HCT116 (cell line): ENCODE measurements at regions not wholly inside any gene's neighbourhood (a gene's known extent, or its start where the extent isn't known, plus 50 kb on each side); places are given as distances from the start of the nearest gene placed in this dataset.

Source experiments
- ATAC-seq: fragments of 200-7000 bp; cut with Tn5 transposase; 2 replicates; pipeline ENCODE4 v1.9.1; 2020; ENCODE audit warnings: mild to moderate bottlenecking, moderate library complexity
- BruUV-seq: library from RNA; stranded (reverse); fragments of 400-500 nt; replicated peaks from 2 replicates; lab custom pipeline; 2021; lab: Mats Ljungman, UMichigan
- CTCF ChIA-PET: fragments of 300-600 bp; sonication (Branson Sonifier 250); formaldehyde crosslinking; loops from one replicate; lab custom pipeline; 2021; ENCODE audit warnings: antibody characterized with exemption; lab: Charles Lee
- POLR2A ChIA-PET: fragments of 300-600, 350-600 bp; sonication (Branson Sonifier 250); formaldehyde crosslinking; loops from one replicate; lab custom pipeline; 2021; ENCODE audit warnings: antibody characterized with exemption; lab: Charles Lee
- RAD21 ChIA-PET, 2 experiments: fragments of 300-600 bp; sonication (Branson Sonifier 250); formaldehyde crosslinking; loops; one replicate each; lab custom pipeline; 2023; ENCODE audit warnings: low total read pairs in 2 of 2; ENCODE audit not compliant: uncharacterized antibody in 2 of 2, unreplicated experiment in 2 of 2, low non-redundant PET in 1 of 2; lab: Charles Lee
- DNase-seq: peaks from one replicate; pipeline ENCODE4 v3.0.0-alpha.2; 2010; ENCODE audit warnings: low read depth, low spot score
- H2AFZ ChIP-seq: fragments of 200-600 bp; shearing (Covaris generic), sonication (generic); 2 replicates; pipeline ENCODE4 v1.6.1; 2017; ENCODE audit warnings: low read depth, mixed run types, mixed read lengths, antibody characterized with exemption, low read length; ENCODE audit not compliant: poor library complexity, severe bottlenecking
- H3K27ac ChIP-seq: 2 replicates; pipeline ENCODE4 v1.5.1; 2012; ENCODE audit warnings: low read depth, low read length
- H3K27me3 ChIP-seq: fragments of 200-600 bp; sonication (generic); 2 replicates; pipeline ENCODE4 v1.6.1; 2016; ENCODE audit warnings: mixed run types, low read length, mixed read lengths; ENCODE audit not compliant: insufficient read depth
- H3K36me3 ChIP-seq, 2 experiments: fragments of 200-500 bp in 1 of 2; fragments of 200-600 bp in 1 of 2; sonication (Bioruptor generic) in 1 of 2; sonication (generic) in 1 of 2; 2 replicates each; pipeline versions ENCODE4 v1.5.1 to v1.6.1; 2014 to 2016; ENCODE audit warnings: low read length in 2 of 2, inconsistent platforms in 1 of 2, mixed read lengths in 1 of 2, mixed run types in 1 of 2; ENCODE audit not compliant: insufficient read depth in 2 of 2, control insufficient read depth in 1 of 2
- H3K4me1 ChIP-seq, 2 experiments: fragments of 200-600 bp in 1 of 2; sonication (generic) in 1 of 2; 2 replicates each; pipeline versions ENCODE4 v1.5.1 to v1.6.1; 2012 to 2017; ENCODE audit warnings: low read length in 2 of 2, inconsistent platforms in 1 of 2, mild to moderate bottlenecking in 1 of 2, mixed read lengths in 1 of 2, mixed run types in 1 of 2, moderate library complexity in 1 of 2; ENCODE audit not compliant: insufficient read depth in 2 of 2, control insufficient read depth in 1 of 2
- H3K4me2 ChIP-seq: fragments of 200-600 bp; sonication (generic); 2 replicates; pipeline ENCODE4 v1.6.1; 2017; ENCODE audit warnings: mixed run types, low read length, mixed read lengths
- H3K4me3 ChIP-seq, 2 experiments: fragments of 200-600 bp in 1 of 2; sonication (generic) in 1 of 2; replicated peaks in 1 of 2; 2 replicates each; pipeline ENCODE4 v1.5.1; 2011 to 2016; ENCODE audit warnings: low read length in 2 of 2, control low read depth in 1 of 2, low read depth in 1 of 2, mild to moderate bottlenecking in 1 of 2, mixed read lengths in 1 of 2, mixed run types in 1 of 2
- H3K79me2 ChIP-seq: fragments of 200-600 bp; sonication (generic); 2 replicates; pipeline ENCODE4 v1.6.1; 2017; ENCODE audit warnings: mild to moderate bottlenecking, mixed run types, low read length, moderate library complexity, mixed read lengths; ENCODE audit not compliant: insufficient read depth
- H3K9ac ChIP-seq: fragments of 200-600 bp; sonication (generic); 2 replicates; pipeline ENCODE4 v1.6.1; 2016; ENCODE audit warnings: low read length, mixed read lengths
- H3K9me2 ChIP-seq: fragments of 200-600 bp; sonication (generic), shearing (Covaris generic); 2 replicates; pipeline ENCODE4 v1.6.1; 2017; ENCODE audit warnings: mixed run types, mild to moderate bottlenecking, moderate library complexity; ENCODE audit not compliant: insufficient read depth
- H3K9me3 ChIP-seq, 2 experiments: fragments of 200-500 bp in 1 of 2; fragments of 200-600 bp in 1 of 2; sonication (Bioruptor generic) in 1 of 2; sonication (generic) in 1 of 2; 2 replicates each; pipeline ENCODE4 v1.6.1; 2014 to 2017; ENCODE audit warnings: low read length in 2 of 2, mixed read lengths in 2 of 2, inconsistent platforms in 1 of 2, low read depth in 1 of 2, mild to moderate bottlenecking in 1 of 2, mixed run types in 1 of 2, moderate library complexity in 1 of 2; ENCODE audit not compliant: control insufficient read depth in 1 of 2, insufficient read depth in 1 of 2
- H4K20me1 ChIP-seq: fragments of 200-600 bp; sonication (generic), shearing (Covaris generic); 2 replicates; pipeline ENCODE4 v1.6.1; 2017; ENCODE audit warnings: mixed run types, mild to moderate bottlenecking, moderate library complexity; ENCODE audit not compliant: insufficient read depth
- CTCF ChIP-seq, 3 experiments: fragments of 200-600 bp in 1 of 3; sonication (generic) in 1 of 3; IDR thresholded peaks in 2 of 3; conservative IDR thresholded peaks in 1 of 3; 2 replicates each; pipeline ENCODE4 v1.5.1; 2012 to 2017; ENCODE audit warnings: low read depth in 2 of 3, low read length in 2 of 3, antibody characterized with exemption in 1 of 3, borderline replicate concordance in 1 of 3, control low read depth in 1 of 3, mild to moderate bottlenecking in 1 of 3, mixed read lengths in 1 of 3, mixed run types in 1 of 3, moderate library complexity in 1 of 3; ENCODE audit not compliant: insufficient read depth in 1 of 3
- EGR1 ChIP-seq: IDR thresholded peaks from 2 replicates; pipeline ENCODE4 v1.6.1; 2012; ENCODE audit warnings: low read depth
- ELF1 ChIP-seq: IDR thresholded peaks from 2 replicates; pipeline ENCODE4 v1.6.1; 2012; ENCODE audit warnings: low read depth, borderline replicate concordance
- FOSL1 ChIP-seq: IDR thresholded peaks from 2 replicates; pipeline ENCODE4 v1.6.1; 2012; ENCODE audit warnings: low read depth
- MAX ChIP-seq: IDR thresholded peaks from 2 replicates; pipeline ENCODE4 v1.6.1; 2012
- POLR2AphosphoS5 ChIP-seq: IDR thresholded peaks from 2 replicates; pipeline ENCODE4 v1.6.1; 2011; ENCODE audit warnings: mild to moderate bottlenecking, low read depth, low read length, moderate library complexity
- RAD21 ChIP-seq: IDR thresholded peaks from 2 replicates; pipeline ENCODE4 v1.6.1; 2012; ENCODE audit warnings: low read depth, mild to moderate bottlenecking
- REST ChIP-seq: IDR thresholded peaks from 2 replicates; pipeline ENCODE4 v1.6.1; 2012; ENCODE audit warnings: low read depth
- SP1 ChIP-seq: IDR thresholded peaks from 2 replicates; pipeline ENCODE4 v1.6.1; 2012; ENCODE audit warnings: low read depth
- SRF ChIP-seq: IDR thresholded peaks from 2 replicates; pipeline ENCODE4 v1.6.1; 2012; ENCODE audit warnings: low read depth
- TCF7L2 ChIP-seq: IDR thresholded peaks from 2 replicates; pipeline ENCODE4 v1.7.0; 2011; ENCODE audit warnings: borderline replicate concordance, inconsistent platforms; ENCODE audit not compliant: insufficient read depth, insufficient read length; ENCODE audit errors: extremely low read depth
- YY1 ChIP-seq: IDR thresholded peaks from 2 replicates; pipeline ENCODE4 v1.6.1; 2011; ENCODE audit warnings: low read length, low read depth, moderate library complexity, mild to moderate bottlenecking; ENCODE audit not compliant: insufficient replicate concordance; ENCODE audit errors: extremely low read depth
- ZBTB33 ChIP-seq: IDR thresholded peaks from 2 replicates; pipeline ENCODE4 v1.6.1; 2011; ENCODE audit warnings: mild to moderate bottlenecking, low read length, moderate library complexity; ENCODE audit not compliant: insufficient replicate concordance; ENCODE audit errors: extremely low read depth
- ZFX ChIP-seq: fragments of 450-650 bp; IDR thresholded peaks from 2 replicates; pipeline ENCODE4 v1.6.1; 2017
- ZNF274 ChIP-seq: fragments of 200-500 bp; sonication (Bioruptor generic); IDR thresholded peaks from 2 replicates; pipeline ENCODE4 v1.6.1; 2014; ENCODE audit warnings: mild to moderate bottlenecking, low read depth, low read length, inconsistent platforms
- intact Hi-C: fragments of 100-400 bp; cut with micrococcal nuclease; formaldehyde crosslinking; loops from 2 replicates; pipeline ENCODE4 v1.10.0; 2022

GRCh38 chr19:27911122-27911898 lies 1301.6 kb downstream of the UQCRFS1 start:
- H3K27me3 ChIP-seq, result no peaks in the 10 kb centered on the region
- H3K9me2 ChIP-seq, result no peaks in the 10 kb centered on the region
- BruUV-seq, result no TSS peak
- H3K9ac ChIP-seq, result no peak overlapping the region
- H3K4me2 ChIP-seq, result no peak overlapping the region
- no peaks in the 10 kb centered on the region for H3K4me1 ChIP-seq
- no peak for TF ChIP-seq EGR1
- no peak for TF ChIP-seq RAD21
- no peak for TF ChIP-seq TCF7L2
- TF ChIP-seq ZBTB33, result no peak
- TF ChIP-seq ZNF274, result no peak
- no peak for TF ChIP-seq SP1
- TF ChIP-seq YY1, result no peak
- no peak for TF ChIP-seq ELF1
- no peak for TF ChIP-seq ZFX
- TF ChIP-seq SRF, result no peak
- no peak for TF ChIP-seq MAX
- TF ChIP-seq REST, result no peak
- no peak for TF ChIP-seq POLR2AphosphoS5
- TF ChIP-seq CTCF (IDR thresholded peaks at IDR 0.05 in 2 of 3, conservative IDR thresholded peaks at IDR 0.05 in 1 of 3; ENCODE audit: borderline replicate concordance in 1 of 3, insufficient read depth in 1 of 3, low read depth in 2 of 3, low read length in 2 of 3), result no peak
- TF ChIP-seq FOSL1, result no peak
- ATAC-seq (no peak), DNase-seq (no peak)
- peaks cover 0 to 16% of the 10 kb centered on the region in 2 experiments; a peak in 2 of 4 replicates for H3K9me3 ChIP-seq
- ChIA-PET POLR2A (no interaction called here), RAD21 (no interaction called here), CTCF (no interaction called here)
- no peaks in the 10 kb centered on the region for H4K20me1 ChIP-seq
- H3K79me2 ChIP-seq, result no peaks in the 10 kb centered on the region
- H3K27ac ChIP-seq, result no peak overlapping the region
- intact Hi-C loops, result no loop called here
- no peak overlapping the region for H3K4me3 ChIP-seq
- H2AFZ ChIP-seq, result no peak overlapping the region
- no peaks in the 10 kb centered on the region for H3K36me3 ChIP-seq
